ENCODE measurements at regions not wholly inside any gene's neighbourhood (a gene's known extent, or its start where the extent isn't known, plus 50 kb on each side); places are given as distances from the start of the nearest gene placed in this dataset.

DNA sequence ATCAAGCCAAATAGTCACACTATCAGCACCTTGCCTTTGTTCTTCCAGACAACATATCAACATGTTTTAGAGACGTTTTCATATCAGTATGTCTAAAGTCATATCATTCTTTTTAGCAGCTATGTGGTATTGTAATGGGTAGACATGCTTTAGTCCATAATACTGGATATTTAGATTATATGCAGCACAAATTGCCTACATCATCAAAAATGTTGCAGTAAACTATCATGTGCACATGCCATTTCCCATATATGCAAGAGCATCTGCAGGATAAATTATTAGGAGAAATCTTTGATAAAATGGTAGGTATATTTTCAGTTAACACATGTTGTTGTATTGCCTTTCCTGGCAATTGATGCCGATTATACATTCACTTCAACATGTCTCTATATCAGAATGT is 636.5 kb downstream of the XIRP2 start:
- DNase-seq (ENCODE audit: low read depth): no peak
- no peak for TF ChIP-seq CTCF (IDR thresholded peaks at IDR 0.05; ENCODE audit: control insufficient read depth, extremely low read depth, insufficient read depth)
- H3K4me3 ChIP-seq (ENCODE audit: low read depth, low read length): no peak overlapping the region

- TF ChIP-seq CTCF (IDR thresholded peaks at IDR 0.05; ENCODE audit: control insufficient read depth, extremely low read depth, insufficient read depth): no peak
- no peak overlapping the region for H3K4me3 ChIP-seq (ENCODE audit: low read depth, low read length)
- no peak for DNase-seq (ENCODE audit: low read depth)
Measured at GRCh38 chr2:167510071-167510759, 621.9 kb downstream of the XIRP2 start.

DNA sequence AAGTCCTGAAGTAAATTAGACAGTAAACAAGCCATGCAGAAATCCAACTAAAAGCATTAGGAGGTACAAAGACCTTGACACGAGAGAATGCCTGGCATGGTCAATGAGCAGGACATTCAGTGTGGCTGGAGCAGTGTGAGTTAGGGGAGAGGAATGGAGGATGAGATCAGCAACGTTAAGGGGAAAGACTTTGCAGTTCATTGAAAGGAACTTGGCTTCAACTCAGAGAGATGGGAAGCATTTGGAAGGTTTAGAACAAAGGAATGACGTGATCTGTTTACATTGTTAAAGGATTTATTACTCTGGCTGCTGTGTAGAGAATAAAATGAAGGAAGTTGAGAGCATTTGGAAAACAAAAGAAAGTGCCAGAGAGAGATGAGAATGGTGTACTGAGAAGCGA is 621.3 kb downstream of the XIRP2 start:
- H3K4me3 ChIP-seq (ENCODE audit: low read depth, low read length): no peak overlapping the region
- no peak for TF ChIP-seq CTCF (IDR thresholded peaks at IDR 0.05; ENCODE audit: control insufficient read depth, extremely low read depth, insufficient read depth)
- DNase-seq (ENCODE audit: low read depth): peak; percentile 80

DNA sequence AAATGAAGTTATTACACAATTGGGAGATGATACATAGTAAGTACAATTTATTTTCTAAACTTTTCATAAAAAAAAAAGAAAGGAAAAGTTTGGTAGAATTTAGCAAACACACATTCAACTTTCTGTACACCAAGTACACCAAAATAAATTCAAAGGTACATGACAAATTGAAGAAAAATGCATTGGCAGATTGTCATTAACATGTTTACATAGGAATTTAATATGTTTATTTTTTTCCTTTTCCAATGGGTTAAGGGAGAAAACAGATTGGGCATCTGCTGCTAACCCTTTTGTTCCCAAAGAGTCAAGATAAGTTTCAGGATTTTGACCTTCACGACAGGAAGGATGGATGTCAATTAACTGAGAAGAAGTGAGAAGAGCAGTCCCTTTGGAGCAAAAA is 620.4 kb downstream of the XIRP2 start:
- TF ChIP-seq CTCF (IDR thresholded peaks at IDR 0.05; ENCODE audit: control insufficient read depth, extremely low read depth, insufficient read depth): no peak
- no peak for DNase-seq (ENCODE audit: low read depth)
- no peak overlapping the region for H3K4me3 ChIP-seq (ENCODE audit: low read depth, low read length)

GRCh38 chr2:167506395-167506794 is 618.1 kb downstream of the XIRP2 start:
- H3K4me3 ChIP-seq (ENCODE audit: low read depth, low read length): no peak overlapping the region
- no peak for TF ChIP-seq CTCF (IDR thresholded peaks at IDR 0.05; ENCODE audit: control insufficient read depth, extremely low read depth, insufficient read depth)
- DNase-seq (ENCODE audit: low read depth): no peak

DNA sequence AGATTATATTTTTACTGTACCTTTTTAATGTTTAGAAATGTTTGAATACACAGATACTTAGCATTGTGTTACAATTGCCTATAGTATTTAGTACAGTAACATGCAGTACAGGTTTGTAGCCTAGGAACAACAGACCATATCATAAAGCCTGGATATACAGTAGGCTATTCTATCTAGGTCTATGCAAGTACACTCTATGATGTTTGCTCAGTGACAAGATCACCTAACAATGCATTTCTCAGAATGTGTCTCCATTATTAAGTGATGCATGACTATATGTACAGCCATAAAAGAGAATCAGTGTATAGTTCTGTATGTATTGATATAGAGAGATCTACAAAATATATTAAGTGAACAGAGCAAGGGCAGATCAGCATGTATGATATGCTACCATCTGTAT is 616.4 kb downstream of the XIRP2 start:
- TF ChIP-seq CTCF (IDR thresholded peaks at IDR 0.05; ENCODE audit: control insufficient read depth, extremely low read depth, insufficient read depth): no peak
- H3K4me3 ChIP-seq (ENCODE audit: low read depth, low read length): no peak overlapping the region
- DNase-seq (ENCODE audit: low read depth): no peak

DNA sequence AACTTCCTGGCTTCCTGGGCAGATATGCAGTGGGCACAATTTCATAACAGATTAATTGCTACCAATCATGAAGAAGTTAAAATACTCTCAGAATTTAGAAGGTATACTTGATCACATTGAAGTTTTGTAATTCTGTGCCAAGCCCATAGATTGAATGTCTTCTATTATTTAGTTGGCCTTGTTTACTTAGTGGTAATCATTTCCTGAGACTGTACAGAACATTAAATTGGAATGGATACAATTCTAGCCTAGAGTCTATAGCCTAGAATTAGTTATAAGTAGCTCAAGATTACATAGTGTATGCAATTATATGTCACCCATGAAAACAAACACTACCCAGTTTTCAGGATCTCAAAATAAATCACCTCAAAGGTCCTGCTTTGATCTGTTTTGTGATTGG is 615.8 kb downstream of the XIRP2 start:
- no peak overlapping the region for H3K4me3 ChIP-seq (ENCODE audit: low read depth, low read length)
- DNase-seq (ENCODE audit: low read depth): no peak
- no peak for TF ChIP-seq CTCF (IDR thresholded peaks at IDR 0.05; ENCODE audit: control insufficient read depth, extremely low read depth, insufficient read depth)

Data from LNCaP clone FGC (cell line).